HG03064 (cell line): ENCODE measurements at regions not wholly inside any gene's neighbourhood (a gene's known extent, or its start where the extent isn't known, plus 50 kb on each side); places are given as distances from the start of the nearest gene placed in this dataset.

Experiments used
- ATAC-seq: cut with Tn5 transposase; IDR thresholded peaks from one replicate; pipeline ENCODE4 v1.9.1; 2021; ENCODE audit warnings: low read depth; ENCODE audit not compliant: unreplicated experiment

- no peak for ATAC-seq
These were observed 94.9 kb upstream of the SLC27A6 start for GRCh38 chr5:128870373-128870772.

DNA sequence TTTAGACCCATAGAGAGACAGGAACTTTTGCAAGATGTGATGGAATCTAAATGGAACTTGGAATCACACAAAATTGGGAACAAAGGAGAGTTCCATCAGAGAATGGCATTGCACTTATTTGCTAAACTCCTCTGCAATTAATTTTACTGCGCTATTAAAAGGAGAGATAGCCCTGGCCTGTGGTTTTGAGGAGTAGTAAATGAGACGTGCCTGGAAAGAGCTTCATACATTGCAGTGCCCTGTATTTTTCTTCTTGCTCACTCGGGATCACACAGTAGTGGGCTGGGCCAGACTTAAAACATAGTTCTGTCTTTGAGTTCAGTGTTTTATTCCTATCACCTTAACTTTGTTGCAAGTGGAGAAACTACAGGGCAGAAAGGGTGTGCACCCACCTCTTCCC is 94.4 kb upstream of the SLC27A6 start:
- ATAC-seq = no peak

DNA sequence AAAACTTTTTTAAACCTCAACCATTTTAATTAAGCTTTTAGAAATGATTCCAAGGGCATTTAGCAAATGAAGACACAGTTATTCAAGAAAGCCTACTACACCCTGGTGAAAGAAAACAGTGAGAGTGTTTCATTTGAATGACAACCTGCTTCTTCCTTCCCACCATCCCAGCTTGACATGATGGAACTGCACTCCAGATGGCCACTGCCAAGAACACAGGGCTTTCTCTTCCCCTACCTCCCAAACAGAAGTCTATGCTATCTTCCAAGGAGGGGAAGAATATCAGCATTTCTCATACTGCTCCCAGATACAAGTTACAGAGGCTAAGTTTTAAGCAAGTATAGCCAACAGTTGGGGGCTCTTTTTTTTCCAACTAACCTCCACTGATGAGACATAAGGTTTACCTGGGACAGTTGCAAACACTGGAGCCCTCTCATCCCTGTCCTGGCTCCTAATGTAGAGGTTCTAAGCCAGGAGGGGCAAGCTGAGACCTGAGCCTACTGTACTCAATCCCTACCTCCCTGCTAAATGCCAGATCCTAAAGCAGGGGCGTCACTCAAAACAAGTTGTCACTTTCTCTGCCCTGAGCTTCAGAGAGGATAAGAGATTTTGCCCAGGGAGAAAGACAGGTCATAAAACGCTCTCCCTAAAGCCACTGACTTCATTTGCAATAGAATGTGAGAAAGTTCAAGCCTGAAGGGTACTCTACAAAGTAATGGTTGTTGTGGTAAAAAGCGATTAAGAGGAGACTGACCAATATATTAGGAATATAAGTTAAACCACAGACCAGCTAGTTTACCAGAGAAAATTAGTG is 88.5 kb upstream of the SLC27A6 start:
- ATAC-seq = no peak

DNA sequence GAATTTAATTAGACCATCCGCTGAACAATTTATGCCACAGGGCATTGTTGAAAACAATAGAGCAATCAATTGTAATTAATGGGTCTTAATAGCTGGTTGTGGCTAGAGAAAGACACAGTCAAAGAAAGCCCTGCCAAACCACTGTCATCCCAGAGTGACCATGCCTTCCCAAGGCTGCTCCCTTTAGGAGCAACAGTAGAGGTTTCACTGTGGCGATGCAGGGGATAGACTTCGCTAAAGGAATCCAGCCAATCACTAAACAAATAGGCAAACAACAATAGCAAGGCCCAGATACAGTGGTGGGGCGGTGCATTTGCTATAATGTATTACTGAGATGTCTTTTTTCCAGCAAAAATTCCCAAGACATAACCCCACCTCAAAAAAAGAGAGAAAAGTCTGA is 87.8 kb upstream of the SLC27A6 start:
- no peak for ATAC-seq

- no peak for ATAC-seq
These were observed 83.7 kb upstream of the SLC27A6 start for GRCh38 chr5:128881502-128882018.

GRCh38 chr5:128885649-128886255 is 79.5 kb upstream of the SLC27A6 start:
- ATAC-seq = no peak

- no peak for ATAC-seq
These were observed 70.2 kb upstream of the SLC27A6 start for GRCh38 chr5:128895122-128895521.

GRCh38 chr5:128896675-128897074 is 68.6 kb upstream of the SLC27A6 start:
- ATAC-seq = no peak

GRCh38 chr5:128903550-128903949 is 61.7 kb upstream of the SLC27A6 start:
- ATAC-seq = no peak

DNA sequence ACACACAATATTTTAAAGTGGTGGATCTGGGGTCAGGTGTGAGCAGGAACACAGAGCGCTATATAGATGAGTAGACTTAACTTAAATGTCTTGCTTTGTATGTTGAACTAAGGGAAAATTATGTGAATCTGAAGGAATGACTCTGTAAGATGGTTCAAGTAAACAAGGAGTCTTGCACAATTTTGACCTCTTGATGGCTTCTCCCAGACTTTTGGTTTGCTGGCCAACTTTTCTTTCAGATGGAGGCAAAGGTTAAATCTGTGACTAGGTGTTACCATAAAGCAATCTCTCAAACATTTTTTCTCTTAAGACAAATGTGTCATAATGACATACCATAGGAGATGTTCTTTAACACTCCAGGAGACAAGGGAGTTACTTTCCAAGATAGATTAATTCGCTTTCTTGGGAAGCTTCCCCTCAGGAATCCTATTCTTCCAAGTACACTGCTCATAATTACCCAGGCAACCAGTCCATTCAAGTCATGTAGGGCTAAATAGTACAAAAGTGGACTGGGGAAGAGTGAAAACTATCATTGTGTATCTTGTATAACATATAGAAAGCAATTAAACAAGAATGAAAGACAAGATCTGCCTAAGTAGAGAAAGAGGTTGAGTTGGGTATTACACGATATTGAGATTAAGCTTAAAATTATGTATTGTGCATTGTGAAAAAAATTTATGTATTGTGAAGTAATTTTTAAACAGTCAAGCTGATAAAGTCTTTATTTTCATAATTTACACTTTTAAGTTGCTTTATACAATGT is 60.3 kb upstream of the SLC27A6 start:
- no peak for ATAC-seq

- peak; percentile 85 for ATAC-seq
These were observed 59.6 kb upstream of the SLC27A6 start for GRCh38 chr5:128905568-128906110.

DNA sequence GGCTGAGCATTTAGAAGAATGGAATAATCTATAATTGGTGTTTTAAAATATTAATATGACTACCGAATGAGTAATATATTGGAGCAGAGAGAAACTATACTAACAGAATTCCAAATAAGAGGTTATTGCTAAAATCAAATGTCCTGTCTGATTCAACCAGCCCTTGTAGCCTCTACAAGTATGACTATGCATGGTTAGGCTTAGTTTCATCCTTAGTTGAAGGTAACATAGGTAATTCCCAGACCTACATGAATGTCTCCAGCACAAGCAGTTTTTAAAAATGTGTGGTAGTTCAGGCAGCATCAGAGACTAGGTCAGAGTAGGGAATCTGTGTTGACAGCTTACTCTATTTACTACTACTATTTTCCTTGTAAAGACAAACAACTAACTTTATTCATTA is 51.7 kb upstream of the SLC27A6 start:
- ATAC-seq = no peak
